ENCODE measurements at regions not wholly inside any gene's neighbourhood (a gene's known extent, or its start where the extent isn't known, plus 50 kb on each side); places are given as distances from the start of the nearest gene placed in this dataset.
A peak's percentile ranks its signal among the peaks of the same experiment; 100 is the strongest.

GRCh38 chr20:17828598-17829144 lies 128.9 kb downstream of the BANF2 start (continued):
- TF ChIP-seq HNRNPLL (IDR thresholded peaks at IDR 0.05; ENCODE audit: low read depth, low read length, poor library complexity, severe bottlenecking) (no peak), RXRB (CRISPR knock-in tag; IDR thresholded peaks at IDR 0.05; ENCODE audit: borderline replicate concordance) (no peak), CAMTA2 (CRISPR knock-in tag; IDR thresholded peaks at IDR 0.05; ENCODE audit: borderline replicate concordance) (0 out of 2 replicates have a peak, but pooled peaks have one; percentile 45), NR0B2 (CRISPR knock-in tag; IDR thresholded peaks at IDR 0.05) (peak; percentile 51; the same call in 1 of the 2 replicates), ZNF256 (CRISPR knock-in tag; conservative IDR thresholded peaks at IDR 0.05) (no peak), ELF3 (CRISPR knock-in tag; IDR thresholded peaks at IDR 0.05) (no peak), XBP1 (CRISPR knock-in tag; IDR thresholded peaks at IDR 0.05) (no peak), ZNF225 (CRISPR knock-in tag; IDR thresholded peaks at IDR 0.05) (no peak), ZNF552 (CRISPR knock-in tag; IDR thresholded peaks at IDR 0.05; ENCODE audit: borderline replicate concordance) (no peak), ZNF510 (CRISPR knock-in tag; IDR thresholded peaks at IDR 0.05; ENCODE audit: low read depth) (no peak), ZFP36L2 (CRISPR knock-in tag; IDR thresholded peaks at IDR 0.05) (no peak), ONECUT2 (CRISPR knock-in tag; IDR thresholded peaks at IDR 0.05) (no peak), TBP (CRISPR knock-in tag; IDR thresholded peaks at IDR 0.05) (no peak), ZZZ3 (CRISPR knock-in tag; IDR thresholded peaks at IDR 0.05; ENCODE audit: borderline replicate concordance) (no peak), YEATS2 (CRISPR knock-in tag; IDR thresholded peaks at IDR 0.05; ENCODE audit: borderline replicate concordance) (no peak), MEF2D (CRISPR knock-in tag; IDR thresholded peaks at IDR 0.05) (no peak), ZBTB7A (CRISPR knock-in tag; IDR thresholded peaks at IDR 0.05) (peak; percentile 70; the same call in 1 of the 2 replicates), ZNF737 (CRISPR knock-in tag; IDR thresholded peaks at IDR 0.05; ENCODE audit: borderline replicate concordance) (no peak), GATAD1 (CRISPR knock-in tag; IDR thresholded peaks at IDR 0.05) (no peak), LCORL (IDR thresholded peaks at IDR 0.05) (no peak), LCORL (CRISPR knock-in tag; IDR thresholded peaks at IDR 0.05) (no peak), TRIM22 (IDR thresholded peaks at IDR 0.05) (no peak), RNF219 (CRISPR knock-in tag; IDR thresholded peaks at IDR 0.05) (no peak), ZNF704 (CRISPR knock-in tag; IDR thresholded peaks at IDR 0.05; ENCODE audit: borderline replicate concordance) (no peak), NFRKB (IDR thresholded peaks at IDR 0.05) (no peak), ZNF557 (CRISPR knock-in tag; IDR thresholded peaks at IDR 0.05) (no peak)

Measured in HepG2 (cell line).